ENCODE measurements at regions not wholly inside any gene's neighbourhood (a gene's known extent, or its start where the extent isn't known, plus 50 kb on each side); places are given as distances from the start of the nearest gene placed in this dataset.
"Not testable (repeated sequence)": the region's sequence is repeated elsewhere in the genome, so short reads cannot be mapped to it uniquely, and the experiment has no call there.

DNA sequence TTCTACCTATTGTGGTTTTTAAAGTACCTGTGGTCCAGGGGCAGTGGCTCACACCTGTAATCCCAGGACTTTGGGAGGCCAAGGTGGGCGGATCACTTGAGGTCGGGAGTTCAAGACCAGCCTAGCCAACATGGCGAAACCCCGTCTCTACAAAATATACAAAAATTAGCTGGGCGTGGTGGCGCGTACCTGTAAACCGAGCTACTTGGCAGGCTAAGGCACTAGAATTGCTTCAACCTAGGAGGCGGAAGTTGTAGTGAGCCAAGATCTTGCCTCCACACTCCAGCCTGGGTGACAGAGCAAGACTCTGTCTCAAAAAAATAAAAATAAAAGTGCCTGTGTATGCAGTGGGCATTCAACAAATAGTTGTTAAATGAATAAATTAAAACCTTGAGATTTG lies 67.0 kb upstream of the GOLGA8O start:
- not testable (repeated sequence) for TF ChIP-seq CTCF, POLR2A, POLR2AphosphoS5 (IDR thresholded peaks at IDR 0.05)

All from prostate gland (tissue), 2 donors.